G401.6 (cell line): ENCODE measurements at regions not wholly inside any gene's neighbourhood (a gene's known extent, or its start where the extent isn't known, plus 50 kb on each side); places are given as distances from the start of the nearest gene placed in this dataset.

ENCODE experiments used
- FAIRE-seq: peaks from 2 replicates; lab custom pipeline; 2012; peaks lifted over from hg19 to GRCh38; lab: Jason Lieb, UNC

GRCh38 chr9:90322296-90322695 is 320.3 kb downstream of the DIRAS2 start:
- FAIRE-seq, result no peak

GRCh38 chr9:90325913-90326653 is 316.5 kb downstream of the DIRAS2 start:
- FAIRE-seq, result no peak

GRCh38 chr9:90330231-90330630 is 312.4 kb downstream of the DIRAS2 start:
- FAIRE-seq, result no peak

GRCh38 chr9:90331826-90332575 is 310.6 kb downstream of the DIRAS2 start:
- FAIRE-seq, result no peak

- no peak for FAIRE-seq
Measured at GRCh38 chr9:90333226-90333625, 309.4 kb downstream of the DIRAS2 start.

GRCh38 chr9:90340421-90340820 is 302.2 kb downstream of the DIRAS2 start:
- no peak for FAIRE-seq

- no peak for FAIRE-seq
Measured at GRCh38 chr9:90342607-90343006, 300.0 kb downstream of the DIRAS2 start.

- no peak for FAIRE-seq
Measured at GRCh38 chr9:90343366-90343765, 299.3 kb downstream of the DIRAS2 start.

- FAIRE-seq, result no peak
Measured at GRCh38 chr9:90343991-90344390, 298.6 kb downstream of the DIRAS2 start.

- FAIRE-seq, result no peak
Measured at GRCh38 chr9:90365666-90366065, 277.0 kb downstream of the DIRAS2 start.

GRCh38 chr9:90368241-90368640 is 274.4 kb downstream of the DIRAS2 start:
- no peak for FAIRE-seq

- no peak for FAIRE-seq
Measured at GRCh38 chr9:90368928-90369327, 273.7 kb downstream of the DIRAS2 start.

GRCh38 chr9:90379771-90380170 is 262.9 kb downstream of the DIRAS2 start:
- FAIRE-seq, result no peak

- FAIRE-seq, result no peak
Measured at GRCh38 chr9:90385146-90385545, 257.5 kb downstream of the DIRAS2 start.

- no peak for FAIRE-seq
Measured at GRCh38 chr9:90393365-90394152, 249.1 kb downstream of the DIRAS2 start.

GRCh38 chr9:90394871-90395270 is 247.8 kb downstream of the DIRAS2 start:
- no peak for FAIRE-seq

GRCh38 chr9:90400091-90400490 is 242.5 kb downstream of the DIRAS2 start:
- no peak for FAIRE-seq

- FAIRE-seq, result no peak
Measured at GRCh38 chr9:90408659-90409058, 234.0 kb downstream of the DIRAS2 start.

GRCh38 chr9:90419221-90419851 is 223.3 kb downstream of the DIRAS2 start:
- FAIRE-seq, result no peak

GRCh38 chr9:90420211-90420610 is 222.4 kb downstream of the DIRAS2 start:
- FAIRE-seq, result no peak

- no peak for FAIRE-seq
Measured at GRCh38 chr9:90420768-90421513, 221.7 kb downstream of the DIRAS2 start.

- FAIRE-seq, result no peak
Measured at GRCh38 chr9:90421786-90422185, 220.8 kb downstream of the DIRAS2 start.
